ENCODE measurements at regions not wholly inside any gene's neighbourhood (a gene's known extent, or its start where the extent isn't known, plus 50 kb on each side); places are given as distances from the start of the nearest gene placed in this dataset.

DNA sequence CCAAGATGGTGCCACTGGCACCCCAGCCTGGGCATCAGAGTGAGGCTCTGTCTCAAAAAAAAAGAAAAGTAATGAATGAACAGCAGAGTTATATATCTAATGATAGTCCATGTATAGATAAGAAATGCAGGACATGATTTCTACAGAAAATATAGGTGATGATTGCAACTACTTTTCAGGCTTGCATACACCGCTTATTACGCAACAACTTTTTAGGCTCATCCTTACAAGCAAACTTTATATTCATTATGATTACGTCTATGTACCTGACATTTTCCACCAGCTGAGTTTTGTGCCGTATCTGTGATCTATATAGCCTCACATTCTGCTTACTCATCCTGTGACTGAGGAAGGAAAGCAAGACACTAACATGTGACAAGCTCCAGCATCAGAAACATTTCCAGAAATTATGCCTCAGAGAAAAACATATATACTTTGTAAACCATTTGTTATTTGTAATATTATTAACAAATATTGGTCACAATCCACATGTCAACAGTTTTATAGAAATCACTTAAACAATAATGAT lies 906.3 kb downstream of the ZPLD1 start:
- no peak for TF ChIP-seq EZH2 (optimal IDR thresholded peaks at IDR 0.05; ENCODE audit: low read depth, low read length)
- TF ChIP-seq, protein P1, sequence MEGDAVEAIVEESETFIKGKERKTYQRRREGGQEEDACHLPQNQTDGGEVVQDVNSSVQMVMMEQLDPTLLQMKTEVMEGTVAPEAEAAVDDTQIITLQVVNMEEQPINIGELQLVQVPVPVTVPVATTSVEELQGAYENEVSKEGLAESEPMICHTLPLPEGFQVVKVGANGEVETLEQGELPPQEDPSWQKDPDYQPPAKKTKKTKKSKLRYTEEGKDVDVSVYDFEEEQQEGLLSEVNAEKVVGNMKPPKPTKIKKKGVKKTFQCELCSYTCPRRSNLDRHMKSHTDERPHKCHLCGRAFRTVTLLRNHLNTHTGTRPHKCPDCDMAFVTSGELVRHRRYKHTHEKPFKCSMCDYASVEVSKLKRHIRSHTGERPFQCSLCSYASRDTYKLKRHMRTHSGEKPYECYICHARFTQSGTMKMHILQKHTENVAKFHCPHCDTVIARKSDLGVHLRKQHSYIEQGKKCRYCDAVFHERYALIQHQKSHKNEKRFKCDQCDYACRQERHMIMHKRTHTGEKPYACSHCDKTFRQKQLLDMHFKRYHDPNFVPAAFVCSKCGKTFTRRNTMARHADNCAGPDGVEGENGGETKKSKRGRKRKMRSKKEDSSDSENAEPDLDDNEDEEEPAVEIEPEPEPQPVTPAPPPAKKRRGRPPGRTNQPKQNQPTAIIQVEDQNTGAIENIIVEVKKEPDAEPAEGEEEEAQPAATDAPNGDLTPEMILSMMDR (IDR thresholded peaks at IDR 0.05; ENCODE audit: low read length) = no peak
- no peak for TF ChIP-seq EZH2phosphoT487 (IDR thresholded peaks at IDR 0.05; ENCODE audit: low read length)
- no peaks in the 10 kb centered on the region for H3K9me3 ChIP-seq (replicated peaks; ENCODE audit: insufficient read depth, low read length)
- H3K36me3 ChIP-seq (replicated peaks; ENCODE audit: insufficient read depth, low read length) = no peaks in the 10 kb centered on the region
- H4K20me1 ChIP-seq (ENCODE audit: insufficient read depth, low read length) = no peaks in the 10 kb centered on the region
- no peak overlapping the region for H2AFZ ChIP-seq (ENCODE audit: low read length)
- no peak overlapping the region for H3K4me2 ChIP-seq (ENCODE audit: low read depth, low read length)
- no peaks in the 10 kb centered on the region for H3F3A ChIP-seq (ENCODE audit: insufficient read depth, low read length)
- H3K9me2 ChIP-seq (replicated peaks; ENCODE audit: insufficient read depth, low read length) = no peaks in the 10 kb centered on the region
- no peak for DNase-seq
- H3K4me3 ChIP-seq (ENCODE audit: low read length) = no peak overlapping the region
- H3K27me3 ChIP-seq (replicated peaks; ENCODE audit: insufficient read depth, low read length) = no peaks in the 10 kb centered on the region
- no peak overlapping the region for H3K9ac ChIP-seq (ENCODE audit: low read length)
- no peaks in the 10 kb centered on the region for H3K4me1 ChIP-seq (ENCODE audit: low read length)
- H3K27ac ChIP-seq (ENCODE audit: low read length) = no peak overlapping the region
- no peaks in the 10 kb centered on the region for H3K79me2 ChIP-seq (ENCODE audit: low read length)

DNA sequence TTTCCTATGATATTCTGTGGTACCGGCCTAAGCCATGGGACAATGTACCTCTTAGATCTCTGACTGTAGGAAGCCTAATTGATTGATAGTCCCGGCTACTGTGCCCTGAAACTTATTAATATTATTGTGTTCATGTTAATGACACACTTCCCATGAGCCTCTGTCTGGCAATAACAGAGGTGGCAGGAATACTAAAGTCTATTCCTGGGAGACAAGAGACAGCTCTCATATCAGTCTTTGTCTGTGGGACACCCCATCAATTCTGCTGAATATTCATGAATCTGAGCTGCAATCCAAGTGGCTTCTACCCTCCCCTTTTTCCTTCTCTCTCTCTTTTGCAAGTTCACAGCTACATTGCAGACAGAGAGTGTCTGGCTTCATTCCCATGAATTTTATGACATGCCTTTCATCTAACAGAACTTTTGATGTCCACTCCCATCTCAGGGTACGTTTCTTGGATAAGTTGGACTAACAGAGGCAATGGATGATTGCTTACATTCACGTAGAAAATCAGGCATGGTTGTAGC lies 907.5 kb downstream of the ZPLD1 start:
- no peak overlapping the region for H3K4me3 ChIP-seq (ENCODE audit: low read length)
- DNase-seq = no peak
- H3K4me1 ChIP-seq (ENCODE audit: low read length) = no peaks in the 10 kb centered on the region
- no peak overlapping the region for H3K9ac ChIP-seq (ENCODE audit: low read length)
- no peak overlapping the region for H2AFZ ChIP-seq (ENCODE audit: low read length)
- no peaks in the 10 kb centered on the region for H3F3A ChIP-seq (ENCODE audit: insufficient read depth, low read length)
- no peak overlapping the region for H3K4me2 ChIP-seq (ENCODE audit: low read depth, low read length)
- H3K27me3 ChIP-seq (replicated peaks; ENCODE audit: insufficient read depth, low read length) = no peaks in the 10 kb centered on the region
- H3K36me3 ChIP-seq (replicated peaks; ENCODE audit: insufficient read depth, low read length) = no peaks in the 10 kb centered on the region
- H3K9me3 ChIP-seq (replicated peaks; ENCODE audit: insufficient read depth, low read length) = no peaks in the 10 kb centered on the region
- TF ChIP-seq EZH2 (optimal IDR thresholded peaks at IDR 0.05; ENCODE audit: low read depth, low read length) (no peak), EZH2phosphoT487 (IDR thresholded peaks at IDR 0.05; ENCODE audit: low read length) (no peak)
- TF ChIP-seq, protein P1 (IDR thresholded peaks at IDR 0.05; ENCODE audit: low read length) = no peak
- no peaks in the 10 kb centered on the region for H3K9me2 ChIP-seq (replicated peaks; ENCODE audit: insufficient read depth, low read length)
- H3K79me2 ChIP-seq (ENCODE audit: low read length) = no peaks in the 10 kb centered on the region
- H4K20me1 ChIP-seq (ENCODE audit: insufficient read depth, low read length) = no peaks in the 10 kb centered on the region
- H3K27ac ChIP-seq (ENCODE audit: low read length) = no peak overlapping the region

DNA sequence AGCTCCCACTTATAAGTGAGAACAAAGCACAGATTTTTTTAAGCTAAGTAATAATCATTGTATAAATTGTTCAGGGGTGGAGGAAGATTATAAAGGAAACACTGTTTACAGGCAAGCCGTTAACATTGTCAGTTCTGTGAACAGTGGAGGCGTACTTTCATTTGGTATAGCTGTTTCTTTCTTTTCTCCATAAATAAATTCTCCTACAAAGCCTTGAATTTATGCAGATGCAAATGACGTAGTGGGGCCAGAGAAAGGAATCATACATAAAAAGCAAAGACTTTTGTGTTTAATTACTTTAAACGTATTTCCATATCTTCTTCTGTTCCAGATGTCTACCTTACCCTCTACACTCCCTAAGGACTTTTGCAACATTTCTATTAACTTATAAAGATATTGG lies 914.9 kb downstream of the ZPLD1 start:
- Histone ChIP-seq H3K27ac (ENCODE audit: low read length) (no peak overlapping the region), H3K9me2 (replicated peaks; ENCODE audit: insufficient read depth, low read length) (no peaks in the 10 kb centered on the region), H4K20me1 (ENCODE audit: insufficient read depth, low read length) (no peaks in the 10 kb centered on the region), H3K4me1 (ENCODE audit: low read length) (no peaks in the 10 kb centered on the region), H2AFZ (ENCODE audit: low read length) (no peak overlapping the region), H3K27me3 (replicated peaks; ENCODE audit: insufficient read depth, low read length) (no peaks in the 10 kb centered on the region), H3K36me3 (replicated peaks; ENCODE audit: insufficient read depth, low read length) (no peaks in the 10 kb centered on the region; the same call in 1 of the 2 replicates), H3K4me2 (ENCODE audit: low read depth, low read length) (no peak overlapping the region), H3K9me3 (replicated peaks; ENCODE audit: insufficient read depth, low read length) (no peaks in the 10 kb centered on the region), H3K4me3 (ENCODE audit: low read length) (no peak overlapping the region), H3F3A (ENCODE audit: insufficient read depth, low read length) (no peaks in the 10 kb centered on the region), H3K79me2 (ENCODE audit: low read length) (no peaks in the 10 kb centered on the region), H3K9ac (ENCODE audit: low read length) (no peak overlapping the region)
- no peak for DNase-seq
- TF ChIP-seq EZH2 (optimal IDR thresholded peaks at IDR 0.05; ENCODE audit: low read depth, low read length) (no peak), EZH2phosphoT487 (IDR thresholded peaks at IDR 0.05; ENCODE audit: low read length) (no peak)
- TF ChIP-seq, protein P1 (IDR thresholded peaks at IDR 0.05; ENCODE audit: low read length) = no peak

All from MM.1S (cell line).